ENCODE measurements at regions not wholly inside any gene's neighbourhood (a gene's known extent, or its start where the extent isn't known, plus 50 kb on each side); places are given as distances from the start of the nearest gene placed in this dataset.
"Not testable (repeated sequence)": the region's sequence is repeated elsewhere in the genome, so short reads cannot be mapped to it uniquely, and the experiment has no call there.

GRCh38 chr13:66144357-66144756 is 1085.8 kb downstream of the PCDH9 start:
- not testable (repeated sequence) for DNase-seq

GRCh38 chr13:66139701-66140100 is 1090.4 kb downstream of the PCDH9 start:
- DNase-seq = no peak

GRCh38 chr13:66139250-66139649 is 1090.9 kb downstream of the PCDH9 start:
- no peak for DNase-seq

GRCh38 chr13:66138172-66138811 is 1091.8 kb downstream of the PCDH9 start:
- DNase-seq = peak; percentile 32

- no peak for DNase-seq
Observed at GRCh38 chr13:66137384-66137783, 1092.8 kb downstream of the PCDH9 start.

GRCh38 chr13:66128692-66129269 is 1101.4 kb downstream of the PCDH9 start:
- no peak for DNase-seq

GRCh38 chr13:66128201-66128600 is 1101.9 kb downstream of the PCDH9 start:
- no peak for DNase-seq

- no peak for DNase-seq
Observed at GRCh38 chr13:66117563-66117962, 1112.6 kb downstream of the PCDH9 start.

- DNase-seq = no peak
Observed at GRCh38 chr13:66113882-66114526, 1116.1 kb downstream of the PCDH9 start.

GRCh38 chr13:66111628-66112027 is 1118.5 kb downstream of the PCDH9 start:
- no peak for DNase-seq

- no peak for DNase-seq
Observed at GRCh38 chr13:66106246-66106645, 1123.9 kb downstream of the PCDH9 start.

- no peak for DNase-seq
Observed at GRCh38 chr13:66102864-66103263, 1127.3 kb downstream of the PCDH9 start.

GRCh38 chr13:66099825-66100224 is 1130.3 kb downstream of the PCDH9 start:
- no peak for DNase-seq

- DNase-seq = no peak
Observed at GRCh38 chr13:66098931-66099628, 1131.1 kb downstream of the PCDH9 start.

GRCh38 chr13:66089711-66090110 is 1140.4 kb downstream of the PCDH9 start:
- DNase-seq = no peak

- no peak for DNase-seq
Observed at GRCh38 chr13:66087269-66087710, 1142.8 kb downstream of the PCDH9 start.

GRCh38 chr13:66077132-66077689 is 1152.9 kb downstream of the PCDH9 start:
- peak; percentile 19 for DNase-seq

GRCh38 chr13:66076417-66076816 is 1153.7 kb downstream of the PCDH9 start:
- DNase-seq = peak; percentile 76

- no peak for DNase-seq
Observed at GRCh38 chr13:66074018-66074615, 1156.0 kb downstream of the PCDH9 start.

GRCh38 chr13:66072097-66072496 is 1158.0 kb downstream of the PCDH9 start:
- not testable (repeated sequence) for DNase-seq

GRCh38 chr13:66071608-66072007 is 1158.5 kb downstream of the PCDH9 start:
- DNase-seq = peak; percentile 5

- no peak for DNase-seq
Observed at GRCh38 chr13:66071029-66071428, 1159.1 kb downstream of the PCDH9 start.

- DNase-seq = peak; percentile 17
Observed at GRCh38 chr13:66069570-66069969, 1160.6 kb downstream of the PCDH9 start.
